SJSA1 (cell line): ENCODE measurements at regions not wholly inside any gene's neighbourhood (a gene's known extent, or its start where the extent isn't known, plus 50 kb on each side); places are given as distances from the start of the nearest gene placed in this dataset.

Experiments used
- DNase-seq, 2 experiments: peaks; one replicate each; pipeline ENCODE4 v3.0.0-alpha.2; 2015 to 2020; ENCODE audit warnings: low spot score in 2 of 2, low read depth in 1 of 2
- H3K27ac ChIP-seq: fragments of 250-450 bp; sonication (Bioruptor Pico); 2 replicates; pipeline ENCODE4 v1.5.1; 2020; ENCODE audit warnings: mild to moderate bottlenecking, moderate library complexity
- H3K27me3 ChIP-seq: fragments of 250-450 bp; sonication (Bioruptor Pico); replicated peaks from 2 replicates; pipeline ENCODE4 v1.5.1; 2020; ENCODE audit warnings: mild to moderate bottlenecking, moderate library complexity
- H3K36me3 ChIP-seq: fragments of 250-450 bp; sonication (Bioruptor Pico); 2 replicates; pipeline ENCODE4 v1.5.1; 2020; ENCODE audit warnings: mild to moderate bottlenecking
- H3K4me1 ChIP-seq: fragments of 250-450 bp; sonication (Bioruptor Pico); replicated peaks from 2 replicates; pipeline ENCODE4 v1.6.1; 2021; ENCODE audit warnings: mild to moderate bottlenecking
- H3K4me3 ChIP-seq: fragments of 250-450 bp; sonication (Bioruptor Pico); 2 replicates; pipeline ENCODE4 v1.5.1; 2020; ENCODE audit warnings: mild to moderate bottlenecking
- H3K9me3 ChIP-seq: fragments of 250-450 bp; sonication (Bioruptor Pico); replicated peaks from 2 replicates; pipeline ENCODE4 v1.5.1; 2020; ENCODE audit warnings: mild to moderate bottlenecking

GRCh38 chr11:46203746-46204145 is 73.7 kb upstream of the CREB3L1 start:
- DNase-seq, result no peak
- H3K27ac ChIP-seq, result no peak overlapping the region
- H3K36me3 ChIP-seq, result no peaks in the 10 kb centered on the region
- no peak overlapping the region for H3K4me3 ChIP-seq
- H3K4me1 ChIP-seq, result no peaks in the 10 kb centered on the region
- no peaks in the 10 kb centered on the region for H3K9me3 ChIP-seq
- peaks cover 27% of the 10 kb centered on the region for H3K27me3 ChIP-seq

DNA sequence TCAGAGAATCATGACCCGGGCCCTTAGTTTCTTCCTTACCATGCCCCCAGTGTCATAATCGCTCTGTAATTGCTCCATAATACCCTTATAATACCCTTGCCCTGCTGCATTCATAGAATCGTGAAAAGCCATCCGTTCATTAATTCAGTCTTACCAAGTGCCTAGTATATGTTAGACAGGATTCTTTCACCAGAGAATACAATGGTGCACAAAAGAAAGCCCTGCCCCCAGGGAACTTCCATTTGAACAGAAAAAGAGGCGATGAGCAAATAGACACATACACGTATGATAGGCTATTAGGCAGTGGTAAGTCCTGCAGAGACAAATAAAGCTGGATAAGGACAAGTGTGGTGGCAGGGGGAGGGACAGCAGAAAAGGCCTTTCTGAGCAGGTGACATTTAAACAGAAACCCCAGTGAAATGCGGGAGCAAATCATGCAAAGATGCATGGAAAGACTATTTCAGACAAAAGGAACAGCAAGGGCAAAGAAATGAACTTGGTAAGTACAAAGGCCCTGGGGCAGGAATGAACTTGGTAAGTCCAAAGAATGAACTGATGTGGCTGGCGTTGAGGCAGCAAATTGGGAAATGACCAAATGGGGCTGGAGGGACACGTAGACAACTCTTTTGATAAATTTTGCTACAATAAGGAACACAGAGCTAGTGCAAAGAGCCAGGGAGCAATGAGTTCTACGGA is 74.6 kb upstream of the CREB3L1 start:
- H3K9me3 ChIP-seq, result no peaks in the 10 kb centered on the region
- no peak overlapping the region for H3K4me3 ChIP-seq
- DNase-seq, result peak in 1 of 2 experiments; percentile 20
- no peaks in the 10 kb centered on the region for H3K36me3 ChIP-seq
- H3K27ac ChIP-seq, result no peak overlapping the region
- no peaks in the 10 kb centered on the region for H3K4me1 ChIP-seq
- peaks cover 33% of the 10 kb centered on the region for H3K27me3 ChIP-seq

- no peaks in the 10 kb centered on the region for H3K9me3 ChIP-seq
- H3K36me3 ChIP-seq, result no peaks in the 10 kb centered on the region
- no peak overlapping the region for H3K27ac ChIP-seq
- peak in 1 of 2 experiments; percentile 27 for DNase-seq
- peaks cover 38% of the 10 kb centered on the region for H3K27me3 ChIP-seq
- H3K4me3 ChIP-seq, result no peak overlapping the region
- no peaks in the 10 kb centered on the region for H3K4me1 ChIP-seq
Measured at GRCh38 chr11:46202149-46202548, 75.3 kb upstream of the CREB3L1 start.

DNA sequence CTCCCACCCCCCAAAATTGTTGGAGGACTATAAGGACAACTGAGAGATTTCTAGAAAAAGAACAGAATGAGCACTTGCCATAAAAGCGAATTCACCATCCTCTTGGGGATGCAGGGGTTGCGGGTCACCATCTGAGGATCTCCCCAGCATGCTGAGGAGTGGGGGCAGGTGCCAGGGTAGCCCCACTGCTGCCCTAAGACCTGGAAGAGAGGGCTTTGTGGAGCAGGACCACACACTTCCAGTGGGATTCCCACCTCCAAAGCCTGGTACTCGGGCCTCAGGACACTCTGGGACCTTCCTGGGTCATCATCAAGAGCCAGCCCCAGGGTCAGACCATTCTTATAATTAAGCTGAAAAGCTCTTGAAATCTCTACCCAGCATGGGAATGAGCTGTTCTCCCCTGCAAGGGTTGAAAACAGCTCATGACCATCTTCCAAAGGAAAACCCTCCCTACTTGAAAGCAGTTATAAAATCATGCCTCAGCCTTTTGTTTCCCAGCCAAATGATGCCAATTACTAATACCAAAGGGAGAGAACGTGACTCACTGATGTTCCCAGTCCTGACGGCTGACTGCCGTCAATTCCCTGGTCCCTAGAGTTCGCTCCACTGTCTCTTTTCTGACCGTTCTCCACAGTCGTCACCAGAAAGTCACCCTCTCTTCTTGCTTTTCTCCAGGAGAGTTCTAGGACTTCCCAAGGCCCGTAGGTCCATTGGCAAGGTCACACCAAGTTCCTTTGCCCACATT is 76.8 kb upstream of the CREB3L1 start:
- Histone ChIP-seq H3K36me3 (no peaks in the 10 kb centered on the region), H3K4me1 (no peaks in the 10 kb centered on the region), H3K4me3 (no peak overlapping the region), H3K27ac (no peak overlapping the region), H3K27me3 (peaks cover 50% of the 10 kb centered on the region), H3K9me3 (no peaks in the 10 kb centered on the region)
- peak in 1 of 2 experiments; percentile 38 for DNase-seq

DNA sequence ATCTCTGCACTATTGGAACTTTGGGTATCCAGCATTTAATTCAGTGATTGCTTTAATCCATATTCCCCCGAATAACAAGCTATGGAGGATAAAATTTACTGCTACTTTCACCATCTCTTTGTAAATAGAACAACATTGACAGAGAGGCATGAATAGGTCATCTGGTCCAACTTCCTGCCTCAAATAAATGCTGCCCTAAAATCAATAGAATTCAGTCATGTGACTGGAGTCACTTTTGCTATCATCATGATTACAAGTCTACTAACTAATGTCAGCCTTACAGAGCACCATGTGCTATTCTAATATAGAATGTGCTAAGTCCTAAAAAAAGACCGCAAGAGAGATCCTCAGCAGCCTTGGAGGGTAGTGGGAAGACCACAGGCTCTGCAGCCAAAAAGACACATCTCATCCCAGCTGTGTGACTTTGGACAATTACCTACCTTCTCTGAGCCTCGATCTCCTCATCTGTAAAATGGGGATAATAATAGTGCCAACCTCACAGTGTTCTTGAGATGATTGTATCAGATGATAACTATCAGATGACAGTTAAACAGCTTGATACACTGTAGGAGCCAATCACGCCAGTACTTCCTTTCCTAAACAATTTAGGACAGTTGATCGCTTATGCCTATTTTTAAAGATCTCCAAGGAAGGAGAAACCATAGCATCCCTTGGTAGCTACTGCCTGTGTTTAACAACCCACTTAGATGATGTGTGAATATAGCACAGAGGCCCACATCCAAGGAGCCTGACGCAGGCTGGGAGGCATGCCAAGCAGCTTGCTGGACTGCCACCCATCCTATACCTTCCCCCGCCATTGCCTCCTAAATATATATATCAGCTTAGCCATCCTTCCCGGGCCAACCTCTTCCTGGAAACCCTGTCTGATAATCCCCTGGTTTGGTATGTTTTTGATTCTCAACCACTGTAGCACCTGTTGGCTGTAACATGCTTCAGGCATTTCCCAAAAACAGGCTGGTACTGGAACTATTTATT is 77.3 kb upstream of the PHF21A start:
- H3K27ac ChIP-seq, result no peak overlapping the region
- H3K4me1 ChIP-seq, result no peaks in the 10 kb centered on the region
- H3K36me3 ChIP-seq, result no peaks in the 10 kb centered on the region
- peaks cover 48% of the 10 kb centered on the region for H3K27me3 ChIP-seq
- peak in 1 of 2 experiments; percentile 37 for DNase-seq
- H3K4me3 ChIP-seq, result no peak overlapping the region
- H3K9me3 ChIP-seq, result no peaks in the 10 kb centered on the region

DNA sequence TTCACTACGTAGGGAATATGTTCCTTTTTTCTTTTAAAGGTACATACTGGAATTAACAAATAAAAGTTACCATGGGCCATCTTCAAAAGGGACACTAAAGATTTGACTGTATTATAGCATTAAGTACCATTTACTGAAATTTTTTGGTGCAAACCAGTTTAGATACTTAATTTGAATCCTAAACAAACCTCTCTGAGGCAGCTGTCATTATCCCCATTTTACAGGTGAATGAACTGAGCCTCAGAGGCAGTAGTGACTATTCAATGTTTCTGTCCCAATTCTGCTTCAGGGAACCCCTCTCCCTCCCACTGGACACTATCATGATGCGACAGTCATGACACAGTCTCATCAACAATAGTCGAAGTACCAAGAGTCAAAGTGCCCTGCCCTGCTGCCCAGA is 76.2 kb upstream of the PHF21A start:
- Histone ChIP-seq H3K9me3 (no peaks in the 10 kb centered on the region), H3K4me3 (no peak overlapping the region), H3K27ac (no peak overlapping the region), H3K4me1 (no peaks in the 10 kb centered on the region), H3K36me3 (no peaks in the 10 kb centered on the region), H3K27me3 (peaks cover 43% of the 10 kb centered on the region)
- no peak for DNase-seq

- H3K36me3 ChIP-seq, result no peaks in the 10 kb centered on the region
- no peak overlapping the region for H3K27ac ChIP-seq
- H3K27me3 ChIP-seq, result peaks cover 9% of the 10 kb centered on the region
- no peak overlapping the region for H3K4me3 ChIP-seq
- no peaks in the 10 kb centered on the region for H3K4me1 ChIP-seq
- DNase-seq, result peak in 1 of 2 experiments; percentile 4
- H3K9me3 ChIP-seq, result no peaks in the 10 kb centered on the region
Measured at GRCh38 chr11:46188017-46188416, 66.8 kb upstream of the PHF21A start.

DNA sequence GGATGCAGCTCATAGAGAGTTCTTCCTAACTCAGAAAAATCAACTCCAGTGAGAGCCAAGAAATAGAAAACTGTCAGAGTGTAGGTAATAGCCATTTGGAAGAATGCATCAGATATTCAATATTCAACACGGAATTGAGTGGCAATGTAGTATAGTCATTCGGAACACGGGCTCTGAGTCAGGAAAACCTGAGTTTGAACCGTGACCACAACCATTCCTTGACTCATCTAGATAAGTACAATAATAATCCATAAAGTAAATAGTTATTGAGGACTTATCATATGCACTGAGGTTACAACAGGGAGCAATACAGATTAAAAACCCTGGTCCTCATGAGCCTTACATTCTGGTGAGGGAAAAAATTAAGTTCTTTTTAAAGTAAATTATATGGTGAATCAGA is 62.6 kb upstream of the PHF21A start:
- Histone ChIP-seq H3K27me3 (peaks cover 29% of the 10 kb centered on the region), H3K36me3 (no peaks in the 10 kb centered on the region), H3K9me3 (no peaks in the 10 kb centered on the region), H3K4me1 (no peaks in the 10 kb centered on the region), H3K4me3 (no peak overlapping the region), H3K27ac (no peak overlapping the region)
- peak in 1 of 2 experiments; percentile 19 for DNase-seq

- no peak overlapping the region for H3K27ac ChIP-seq
- no peak overlapping the region for H3K4me3 ChIP-seq
- no peaks in the 10 kb centered on the region for H3K36me3 ChIP-seq
- H3K4me1 ChIP-seq, result no peaks in the 10 kb centered on the region
- H3K9me3 ChIP-seq, result no peaks in the 10 kb centered on the region
- peaks cover 29% of the 10 kb centered on the region for H3K27me3 ChIP-seq
- peak in 1 of 2 experiments; percentile 34 for DNase-seq
Measured at GRCh38 chr11:46181843-46182424, 60.7 kb upstream of the PHF21A start.

DNA sequence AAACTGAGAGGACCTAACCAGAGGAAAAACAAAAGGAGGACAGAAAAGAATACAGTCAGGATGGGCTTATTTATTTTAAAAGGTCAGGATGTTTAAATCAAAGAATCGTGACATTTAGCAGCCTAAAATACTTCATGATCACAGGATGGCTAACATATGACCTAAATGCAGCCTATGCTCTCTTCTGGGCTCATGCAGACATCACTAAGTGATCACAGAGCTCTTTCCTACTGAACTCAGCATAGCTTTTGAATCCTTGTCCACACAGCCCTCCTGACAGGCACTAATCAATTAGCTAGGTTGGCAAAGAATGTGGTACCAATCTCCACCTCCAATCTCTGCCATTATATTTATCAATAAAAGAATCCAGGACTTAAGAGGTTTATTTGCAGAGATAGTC is 60.1 kb upstream of the PHF21A start:
- peaks cover 29% of the 10 kb centered on the region for H3K27me3 ChIP-seq

GRCh38 chr11:46180736-46181135 is 59.5 kb upstream of the PHF21A start:
- Histone ChIP-seq H3K27me3 (peaks cover 29% of the 10 kb centered on the region), H3K36me3 (no peaks in the 10 kb centered on the region), H3K9me3 (no peaks in the 10 kb centered on the region), H3K4me3 (no peak overlapping the region), H3K4me1 (no peaks in the 10 kb centered on the region), H3K27ac (no peak overlapping the region)
- DNase-seq, result no peak

More for the DNA sequence above, 60.1 kb upstream of the PHF21A start:
- Histone ChIP-seq H3K4me3 (no peak overlapping the region), H3K36me3 (no peaks in the 10 kb centered on the region), H3K27ac (no peak overlapping the region), H3K9me3 (no peaks in the 10 kb centered on the region), H3K4me1 (no peaks in the 10 kb centered on the region)
- DNase-seq, result no peak

GRCh38 chr11:46178513-46178912 is 57.3 kb upstream of the PHF21A start:
- Histone ChIP-seq H3K4me3 (no peak overlapping the region), H3K36me3 (no peaks in the 10 kb centered on the region), H3K9me3 (no peaks in the 10 kb centered on the region), H3K27me3 (peaks cover 21% of the 10 kb centered on the region), H3K4me1 (no peaks in the 10 kb centered on the region), H3K27ac (no peak overlapping the region)
- DNase-seq, result no peak

- no peak for DNase-seq
- Histone ChIP-seq H3K36me3 (no peaks in the 10 kb centered on the region), H3K4me1 (no peaks in the 10 kb centered on the region), H3K4me3 (no peak overlapping the region), H3K27me3 (peaks cover 31% of the 10 kb centered on the region), H3K9me3 (0 out of 2 replicates have a peak, but pooled peaks cover 2% of the 10 kb centered on the region), H3K27ac (no peak overlapping the region)
Measured at GRCh38 chr11:46176421-46176820, 55.2 kb upstream of the PHF21A start.
